AG04449 (cell line): ENCODE measurements at regions not wholly inside any gene's neighbourhood (a gene's known extent, or its start where the extent isn't known, plus 50 kb on each side); places are given as distances from the start of the nearest gene placed in this dataset.
A peak's percentile ranks its signal among the peaks of the same experiment; 100 is the strongest.

Experiments used
- CTCF ChIA-PET: fragments of 350-600 bp; formaldehyde crosslinking; extraction: SDS; loops from one replicate; lab custom pipeline; 2021; ENCODE audit warnings: antibody characterized with exemption; lab: Yijun Ruan, JAX
- POLR2A ChIA-PET: fragments of 400-600, 350-600 bp; formaldehyde crosslinking; extraction: SDS; loops from one replicate; lab custom pipeline; 2020; ENCODE audit warnings: antibody characterized with exemption, inconsistent platforms; lab: Yijun Ruan, JAX
- DNase-seq: peaks from one replicate; pipeline ENCODE4 v3.0.0-alpha.2; 2010; ENCODE audit warnings: low read depth, low spot score
- H3K4me3 ChIP-seq: 2 replicates; pipeline ENCODE4 v1.5.1; 2011; ENCODE audit warnings: low read depth, mild to moderate bottlenecking, control low read depth, low read length
- CTCF ChIP-seq: IDR thresholded peaks from one replicate; pipeline ENCODE4 v1.5.1; 2011; ENCODE audit warnings: mild to moderate bottlenecking, moderate library complexity, low read length, control low read depth, inconsistent platforms; ENCODE audit not compliant: insufficient read depth; ENCODE audit errors: missing control alignments

- ChIA-PET POLR2A (no interaction called here), CTCF (no interaction called here)
- TF ChIP-seq CTCF, result no peak
- H3K4me3 ChIP-seq, result no peak overlapping the region
- DNase-seq, result no peak
These were observed 1053.0 kb downstream of the TUSC7 start for GRCh38 chr3:117762621-117763037.

DNA sequence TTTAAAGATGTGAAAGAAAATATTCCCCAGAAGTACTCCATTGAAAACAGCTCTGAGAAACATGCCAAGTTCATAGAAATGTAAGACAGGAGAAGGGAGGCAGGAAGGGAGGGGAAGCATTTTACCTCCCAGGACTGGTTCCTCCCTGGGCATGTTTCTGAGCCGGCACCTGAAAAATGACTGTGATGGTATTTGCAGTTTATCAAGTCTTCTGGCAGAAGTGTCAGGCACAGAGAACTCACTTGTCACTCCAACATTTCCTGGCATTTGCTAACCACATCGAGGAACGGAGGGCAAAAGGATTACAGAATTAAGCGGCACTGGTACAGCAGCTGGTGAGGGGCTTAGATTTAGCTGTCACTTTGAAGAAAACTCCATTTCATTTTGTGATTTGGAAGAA is 1054.0 kb downstream of the TUSC7 start:
- POLR2A ChIA-PET, result no interaction called here
- no peak overlapping the region for H3K4me3 ChIP-seq
- TF ChIP-seq CTCF, result no peak
- CTCF ChIA-PET, result no interaction called here
- DNase-seq, result no peak

DNA sequence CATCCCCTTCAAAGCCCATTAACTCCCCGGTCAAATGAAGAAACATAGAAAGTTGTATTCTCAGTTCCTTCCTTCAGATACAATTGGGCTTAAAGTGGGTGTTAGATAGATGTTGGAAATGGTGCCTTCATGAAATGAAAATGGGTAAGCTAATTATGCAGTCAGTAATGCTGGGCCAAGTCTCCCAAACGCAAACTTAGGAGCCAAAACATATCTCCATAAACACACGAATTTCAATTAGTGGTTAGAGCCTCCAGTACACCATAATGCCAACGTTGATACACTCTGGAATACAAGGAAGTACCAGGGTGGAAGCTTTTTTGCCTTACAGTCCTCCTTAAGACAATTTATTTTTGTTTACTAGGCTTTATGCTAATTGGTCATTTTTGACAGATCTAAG is 1059.0 kb downstream of the TUSC7 start:
- no peak for DNase-seq
- ChIA-PET CTCF (no interaction called here), POLR2A (no interaction called here)
- H3K4me3 ChIP-seq, result no peak overlapping the region
- TF ChIP-seq CTCF, result no peak

DNA sequence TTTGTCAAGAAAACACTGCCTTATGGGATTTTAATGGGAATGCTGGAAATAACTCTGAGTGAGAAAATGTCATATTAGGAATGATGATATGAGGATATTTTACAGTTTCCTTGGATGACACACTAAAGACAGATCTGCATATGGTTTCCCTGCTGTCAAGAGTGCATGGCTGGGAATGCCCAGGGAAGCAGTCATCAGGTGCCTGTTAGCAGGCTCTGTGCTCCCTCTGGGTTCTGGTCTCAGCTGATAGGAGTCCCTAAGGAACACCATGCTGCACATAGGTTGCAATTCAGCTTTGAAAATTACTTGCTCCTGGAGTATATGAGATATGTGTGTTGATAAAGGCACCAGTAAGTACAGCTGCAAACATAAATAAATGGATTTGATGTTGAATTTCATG is 1064.6 kb downstream of the TUSC7 start:
- ChIA-PET POLR2A (no interaction called here), CTCF (interaction anchor here (1.3 to 1.6 kb wide), 2 partner anchors 9 to 224 kb away, joined by 3 to 6 read pairs; no protein-coding TSS in a partner anchor)
- no peak overlapping the region for H3K4me3 ChIP-seq
- no peak for DNase-seq
- TF ChIP-seq CTCF, result no peak

DNA sequence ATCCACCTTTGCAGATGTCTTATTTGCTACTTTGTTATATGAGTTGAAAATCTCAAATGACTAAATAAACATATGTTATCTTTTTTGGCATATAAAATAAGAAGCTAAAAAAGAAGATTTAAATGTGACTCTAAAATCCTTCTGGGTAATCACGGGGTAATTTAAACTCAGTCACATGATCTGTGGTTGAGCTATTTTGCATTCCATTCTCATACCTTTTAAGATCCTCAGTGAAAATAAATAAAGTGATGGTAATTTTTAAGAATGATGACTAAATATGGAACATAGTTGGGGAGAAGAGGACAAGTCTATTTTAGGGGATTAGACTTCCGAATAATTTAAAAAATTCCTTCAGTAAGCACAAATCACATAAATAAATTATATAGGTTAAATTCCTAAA is 1076.8 kb downstream of the TUSC7 start:
- ChIA-PET POLR2A (no interaction called here), CTCF (no interaction called here)
- TF ChIP-seq CTCF, result no peak
- peak; percentile 33 for DNase-seq
- H3K4me3 ChIP-seq, result no peak overlapping the region

GRCh38 chr3:117788061-117788460 is 1078.5 kb downstream of the TUSC7 start:
- no peak overlapping the region for H3K4me3 ChIP-seq
- peak; percentile 95 for DNase-seq
- TF ChIP-seq CTCF, result no peak
- ChIA-PET POLR2A (interaction anchor here (1.0 kb wide), 1 partner anchor 178 kb away, joined by 3 read pairs; no protein-coding TSS in a partner anchor), CTCF (interaction anchor here (1.1 kb wide), 1 partner anchor 9 kb away, joined by 3 read pairs; no protein-coding TSS in a partner anchor)
